Psoas muscle (tissue), 7 donors: ENCODE measurements at regions not wholly inside any gene's neighbourhood (a gene's known extent, or its start where the extent isn't known, plus 50 kb on each side); places are given as distances from the start of the nearest gene placed in this dataset.

Experiments
- ATAC-seq, 4 donors: fragments of 200-7000 bp; cut with Tn5 transposase; one replicate each; pipeline ENCODE4 v1.9.1; 2020; ENCODE audit warnings: moderate library complexity in 3 of 4, mild to moderate bottlenecking in 2 of 4
- DNase-seq, 2 donors: peaks; one replicate each; pipeline ENCODE4 v3.0.0-alpha.2; 2020
- H3K27ac ChIP-seq: fragments of 200-600 bp; one replicate; pipeline ENCODE4 v1.8.0; 2022
- H3K27me3 ChIP-seq, 3 donors: fragments of 200-600 bp in 1 of 3; one replicate each; pipeline versions ENCODE4 v1.6.1 to v1.8.0; 2013 to 2022; ENCODE audit warnings: low read length in 2 of 3, mild to moderate bottlenecking in 2 of 3, moderate library complexity in 1 of 3; ENCODE audit not compliant: insufficient read depth in 3 of 3
- H3K36me3 ChIP-seq, 2 donors: fragments of 200-600 bp in 1 of 2; one replicate each; pipeline versions ENCODE4 v1.6.1 to v1.8.0; 2013 to 2022; ENCODE audit warnings: low read depth in 1 of 2, mild to moderate bottlenecking in 1 of 2, moderate library complexity in 1 of 2; ENCODE audit not compliant: insufficient read depth in 1 of 2
- H3K4me1 ChIP-seq: fragments of 200-600 bp; one replicate; pipeline ENCODE4 v1.8.0; 2022
- H3K4me3 ChIP-seq: fragments of 200-600 bp; one replicate; pipeline ENCODE4 v1.8.0; 2022; ENCODE audit warnings: mild to moderate bottlenecking
- H3K9me3 ChIP-seq: fragments of 200-600 bp; one replicate; pipeline ENCODE4 v1.8.0; 2022
- WGBS, 3 donors: extraction: QIAGEN DNeasy Blood & Tissue Kit; methylation state at CpG; one replicate each; pipeline versions ENCODE4 v1.1.6 to v1.1.7; 2013; 5-methylcytosine and 5-hydroxymethylcytosine counted together
- intact Hi-C, 2 donors: fragments of 100-400 bp; cut with DNase I; formaldehyde crosslinking; loops; one replicate each; pipeline versions ENCODE4 v1.11.0 to v1.14.2; 2022
- TF ChIP-seq, protein P1 (sequence below): fragments of 200-600 bp; IDR thresholded peaks from one replicate; pipeline ENCODE4 v1.8.0; 2022; ENCODE audit warnings: antibody characterized with exemption
- donor health status: healthy with polysubstance abuse.
- donor health status: DM: no; HTN: no; CAD: no; lungs with moderate emphysema.
- donor health status: Bipolar disorder and iron deficiency.
- donor health status: healthy.
- donor health status: DM: yes; HTN: yes; CAD: no.
- donor health status: DM: no; HTN: no; CAD: no.
- donor health status: DM: yes; HTN: yes; CAD: no.

- Histone ChIP-seq H3K36me3 (no peaks in the 10 kb centered on the region), H3K4me3 (no peak overlapping the region), H3K27ac (no peak overlapping the region), H3K4me1 (no peaks in the 10 kb centered on the region), H3K27me3 (no peaks in the 10 kb centered on the region), H3K9me3 (no peaks in the 10 kb centered on the region)
- TF ChIP-seq, protein P1, sequence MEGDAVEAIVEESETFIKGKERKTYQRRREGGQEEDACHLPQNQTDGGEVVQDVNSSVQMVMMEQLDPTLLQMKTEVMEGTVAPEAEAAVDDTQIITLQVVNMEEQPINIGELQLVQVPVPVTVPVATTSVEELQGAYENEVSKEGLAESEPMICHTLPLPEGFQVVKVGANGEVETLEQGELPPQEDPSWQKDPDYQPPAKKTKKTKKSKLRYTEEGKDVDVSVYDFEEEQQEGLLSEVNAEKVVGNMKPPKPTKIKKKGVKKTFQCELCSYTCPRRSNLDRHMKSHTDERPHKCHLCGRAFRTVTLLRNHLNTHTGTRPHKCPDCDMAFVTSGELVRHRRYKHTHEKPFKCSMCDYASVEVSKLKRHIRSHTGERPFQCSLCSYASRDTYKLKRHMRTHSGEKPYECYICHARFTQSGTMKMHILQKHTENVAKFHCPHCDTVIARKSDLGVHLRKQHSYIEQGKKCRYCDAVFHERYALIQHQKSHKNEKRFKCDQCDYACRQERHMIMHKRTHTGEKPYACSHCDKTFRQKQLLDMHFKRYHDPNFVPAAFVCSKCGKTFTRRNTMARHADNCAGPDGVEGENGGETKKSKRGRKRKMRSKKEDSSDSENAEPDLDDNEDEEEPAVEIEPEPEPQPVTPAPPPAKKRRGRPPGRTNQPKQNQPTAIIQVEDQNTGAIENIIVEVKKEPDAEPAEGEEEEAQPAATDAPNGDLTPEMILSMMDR, result no peak
- intact Hi-C loops, result no loop called here
- DNase-seq (peak; percentile 45 to 59), ATAC-seq (peak; percentile 56 to 81 (median 74))
- 80 to 94% (median 82%) methylated on average over 1 of the region's 1 CpG for WGBS, 3 donors
These were observed 123.2 kb upstream of the SLC7A14 start for GRCh38 chr3:170709046-170709445.

- no peak for DNase-seq
- Histone ChIP-seq H3K27ac (no peak overlapping the region), H3K36me3 (no peaks in the 10 kb centered on the region), H3K4me3 (no peak overlapping the region), H3K4me1 (no peaks in the 10 kb centered on the region), H3K27me3 (no peaks in the 10 kb centered on the region), H3K9me3 (no peaks in the 10 kb centered on the region)
- ATAC-seq, result no peak
- 76 to 81% (median 80%) methylated on average over 2 of the region's 2 CpGs for WGBS, 3 donors
- intact Hi-C loops, result no loop called here
- TF ChIP-seq, protein P1, result no peak
These were observed 122.0 kb upstream of the SLC7A14 start for GRCh38 chr3:170707899-170708298.

DNA sequence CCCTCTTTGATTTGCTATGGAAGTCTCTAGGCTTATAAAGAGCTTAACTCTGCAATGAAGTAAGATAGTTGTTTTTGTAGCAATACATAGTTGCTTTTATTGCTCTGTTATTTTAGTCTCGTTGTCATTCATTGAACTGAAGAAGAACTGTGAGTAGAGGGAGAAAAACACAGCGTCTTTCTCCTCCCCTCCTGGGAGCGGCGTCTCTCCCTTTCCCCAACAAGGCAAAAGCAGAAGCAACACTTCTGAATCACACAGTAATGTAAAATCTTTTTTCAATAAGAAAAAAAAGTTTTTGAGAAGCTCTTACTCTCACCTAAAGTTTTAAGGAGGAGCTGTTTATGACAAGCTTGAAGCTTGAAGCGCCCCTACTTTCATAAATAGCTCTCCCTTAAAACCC, 119.3 kb upstream of the SLC7A14 start:
- no peak overlapping the region for H3K27ac ChIP-seq
- 63 to 73% (median 71%) methylated on average over 5 of the region's 5 CpGs for WGBS, 3 donors
- intact Hi-C loops, result no loop called here
- TF ChIP-seq, protein P1, result no peak
- H3K9me3 ChIP-seq, result no peaks in the 10 kb centered on the region
- DNase-seq (no peak), ATAC-seq (no peak)
- H3K27me3 ChIP-seq, result no peaks in the 10 kb centered on the region
- no peak overlapping the region for H3K4me3 ChIP-seq
- no peaks in the 10 kb centered on the region for H3K4me1 ChIP-seq
- no peaks in the 10 kb centered on the region for H3K36me3 ChIP-seq

- Histone ChIP-seq H3K27ac (no peak overlapping the region), H3K36me3 (no peaks in the 10 kb centered on the region), H3K27me3 (no peaks in the 10 kb centered on the region), H3K9me3 (no peaks in the 10 kb centered on the region), H3K4me1 (no peaks in the 10 kb centered on the region), H3K4me3 (no peak overlapping the region)
- DNase-seq (no peak), ATAC-seq (no peak)
- TF ChIP-seq, protein P1, result no peak
- intact Hi-C loops, result no loop called here
- whole genome bisulfite sequencing, 3 donors, result 77 to 84% (median 83%) methylated on average over 1 of the region's 1 CpG
These were observed 117.3 kb upstream of the SLC7A14 start for GRCh38 chr3:170703121-170703588.
